ENCODE measurements at regions not wholly inside any gene's neighbourhood (a gene's known extent, or its start where the extent isn't known, plus 50 kb on each side); places are given as distances from the start of the nearest gene placed in this dataset.

- no peak overlapping the region for H3K4me2 ChIP-seq (ENCODE audit: extremely low read depth, insufficient read depth, low read length)
- no peaks in the 10 kb centered on the region for H3K36me3 ChIP-seq (ENCODE audit: control insufficient read depth, insufficient read depth, low read length)
- no peaks in the 10 kb centered on the region for H3K4me1 ChIP-seq (ENCODE audit: control insufficient read depth, extremely low read depth, insufficient read depth, low read length)
- no peaks in the 10 kb centered on the region for H3K27me3 ChIP-seq (ENCODE audit: control insufficient read depth, insufficient read depth, low read length)
- TF ChIP-seq EZH2 (IDR thresholded peaks at IDR 0.05; ENCODE audit: low read length, missing control alignments) (no peak), CTCF (conservative IDR thresholded peaks at IDR 0.05 in 1 of 2, IDR thresholded peaks at IDR 0.05 in 1 of 2; ENCODE audit: low read depth in 1 of 2, low read length in 2 of 2) (no peak)
- no peak overlapping the region for H3K4me3 ChIP-seq (replicated peaks in 1 of 4; ENCODE audit: control extremely low read depth in 1 of 4, insufficient read depth in 1 of 4, low read depth in 3 of 4, low read length in 4 of 4)
- no peak overlapping the region for H2AFZ ChIP-seq (ENCODE audit: low read length)
- no peaks in the 10 kb centered on the region for H4K20me1 ChIP-seq (ENCODE audit: control insufficient read depth, extremely low read depth, insufficient read depth, low read length)
- H3K79me2 ChIP-seq (ENCODE audit: control insufficient read depth, insufficient read depth, low read length): no peaks in the 10 kb centered on the region
- no peaks in the 10 kb centered on the region for H3K9me3 ChIP-seq (ENCODE audit: control insufficient read depth, insufficient read depth, low read depth, low read length)
- H3K9ac ChIP-seq (ENCODE audit: insufficient read depth, low read length): no peak overlapping the region
- H3K27ac ChIP-seq (ENCODE audit: insufficient read depth, low read length): no peak overlapping the region
- DNase-seq (ENCODE audit: low read depth in 2 of 2): no peak
Observed at GRCh38 chrX:130999360-130999759, 58.8 kb upstream of the ARHGAP36 start.
